GM23248 (cell line): ENCODE measurements at regions not wholly inside any gene's neighbourhood (a gene's known extent, or its start where the extent isn't known, plus 50 kb on each side); places are given as distances from the start of the nearest gene placed in this dataset.

Experiments
- EZH2 ChIP-seq: fragments of 200-600 bp; sonication (generic); IDR thresholded peaks from 2 replicates; pipeline ENCODE4 v1.6.1; 2018; ENCODE audit warnings: antibody characterized with exemption, mild to moderate bottlenecking; ENCODE audit not compliant: insufficient read depth, poor library complexity, severe bottlenecking
- EZH2phosphoT487 ChIP-seq: fragments of 200-600 bp; sonication (generic); IDR thresholded peaks from 2 replicates; pipeline ENCODE4 v1.6.1; 2018; ENCODE audit warnings: antibody characterized with exemption, moderate library complexity, mild to moderate bottlenecking, low read depth; ENCODE audit not compliant: insufficient read depth

DNA sequence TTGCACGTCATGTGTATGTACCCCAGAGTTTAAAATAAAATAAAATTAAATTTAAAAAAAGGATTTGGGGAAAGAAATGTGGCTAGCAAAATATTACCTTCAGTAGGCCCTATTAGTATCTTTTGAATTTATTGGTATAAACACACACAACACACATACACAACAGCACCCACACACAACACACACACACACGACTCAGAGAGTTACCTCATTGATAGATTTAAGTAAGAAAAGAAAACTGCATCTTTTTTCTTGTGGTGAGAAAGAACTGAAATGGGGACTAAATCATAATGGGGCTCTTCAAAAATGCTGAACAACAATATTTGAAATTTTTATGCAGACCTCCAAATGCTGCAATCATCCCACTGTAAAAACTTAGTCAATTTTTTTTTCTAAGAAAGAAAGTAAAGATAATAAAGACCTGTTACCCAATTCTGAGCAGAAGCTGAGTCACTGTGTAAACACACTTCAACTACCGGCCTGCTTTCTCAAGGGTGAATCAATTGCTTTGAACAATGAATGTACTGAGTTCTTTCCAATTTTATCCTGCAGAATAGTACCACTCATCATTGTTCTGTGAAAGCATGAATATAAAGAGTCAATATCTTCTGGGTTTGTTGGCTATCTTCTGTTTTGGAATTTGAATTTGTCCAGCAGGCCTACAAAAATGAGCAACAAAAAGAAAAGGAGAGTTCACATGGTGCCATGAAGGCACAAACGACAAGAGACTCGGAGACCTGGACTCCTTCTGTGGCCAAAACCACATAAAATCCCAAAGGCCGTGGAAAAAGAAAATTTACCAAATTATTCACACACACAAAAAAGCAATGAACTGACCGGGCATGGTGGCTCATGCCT, 57.9 kb upstream of the CCNG1 start:
- TF ChIP-seq EZH2phosphoT487 = no peak
- no peak for TF ChIP-seq EZH2
